GM10266 (cell line): ENCODE measurements at regions not wholly inside any gene's neighbourhood (a gene's known extent, or its start where the extent isn't known, plus 50 kb on each side); places are given as distances from the start of the nearest gene placed in this dataset.

Experiments used
- DNase-seq: peaks from one replicate; pipeline ENCODE4 v3.0.0; 2012; ENCODE audit errors: extremely low spot score
- TF ChIP-seq, protein P1 (sequence below): IDR thresholded peaks from 2 replicates; pipeline ENCODE4 v1.5.1; 2012; ENCODE audit warnings: mild to moderate bottlenecking, low read depth; ENCODE audit not compliant: control insufficient read depth, insufficient read depth; ENCODE audit errors: missing control alignments

DNA sequence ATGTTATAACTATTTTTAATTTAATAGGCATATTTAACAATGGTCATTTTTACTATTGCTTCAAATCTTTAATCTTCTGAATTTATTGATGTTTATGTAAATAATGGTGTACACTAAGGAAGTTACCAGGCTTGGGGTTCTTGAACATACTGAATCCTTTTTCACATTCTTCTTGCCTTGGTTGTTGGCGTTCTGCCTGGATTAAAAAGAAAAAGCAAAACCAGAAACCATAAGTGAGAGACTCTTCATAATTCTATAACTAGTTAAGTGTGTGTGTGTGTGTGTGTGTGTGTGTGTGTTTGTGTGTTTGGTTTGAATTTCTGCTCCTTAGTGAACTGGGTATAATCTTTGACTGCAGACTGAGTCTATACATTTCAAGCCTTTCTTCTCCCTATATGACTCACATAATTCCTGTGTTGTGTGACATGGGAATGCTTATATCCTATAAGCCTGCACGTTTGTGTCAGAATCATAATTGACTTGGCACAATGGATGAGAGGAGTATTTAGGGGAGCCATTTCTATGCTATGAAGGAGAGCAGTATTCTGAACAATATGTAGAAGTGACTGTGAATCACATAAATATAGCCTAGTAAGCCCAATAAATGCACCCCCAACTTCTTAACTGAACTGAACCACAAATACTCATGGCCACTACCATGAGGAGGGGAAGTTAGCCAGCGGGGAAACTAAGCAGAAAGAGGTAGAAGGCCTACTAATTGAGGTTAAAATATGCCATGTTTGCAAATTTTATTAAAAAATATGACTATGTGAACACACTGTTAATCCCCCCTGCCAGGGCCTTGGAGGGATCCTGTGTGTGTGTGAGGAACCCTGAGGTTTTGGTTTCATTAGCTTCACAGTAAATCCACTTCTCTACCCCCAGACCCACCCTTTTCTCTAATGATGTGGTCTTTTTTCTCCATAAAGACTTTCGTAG is 425.5 kb downstream of the BCKDHB start:
- TF ChIP-seq, protein P1, sequence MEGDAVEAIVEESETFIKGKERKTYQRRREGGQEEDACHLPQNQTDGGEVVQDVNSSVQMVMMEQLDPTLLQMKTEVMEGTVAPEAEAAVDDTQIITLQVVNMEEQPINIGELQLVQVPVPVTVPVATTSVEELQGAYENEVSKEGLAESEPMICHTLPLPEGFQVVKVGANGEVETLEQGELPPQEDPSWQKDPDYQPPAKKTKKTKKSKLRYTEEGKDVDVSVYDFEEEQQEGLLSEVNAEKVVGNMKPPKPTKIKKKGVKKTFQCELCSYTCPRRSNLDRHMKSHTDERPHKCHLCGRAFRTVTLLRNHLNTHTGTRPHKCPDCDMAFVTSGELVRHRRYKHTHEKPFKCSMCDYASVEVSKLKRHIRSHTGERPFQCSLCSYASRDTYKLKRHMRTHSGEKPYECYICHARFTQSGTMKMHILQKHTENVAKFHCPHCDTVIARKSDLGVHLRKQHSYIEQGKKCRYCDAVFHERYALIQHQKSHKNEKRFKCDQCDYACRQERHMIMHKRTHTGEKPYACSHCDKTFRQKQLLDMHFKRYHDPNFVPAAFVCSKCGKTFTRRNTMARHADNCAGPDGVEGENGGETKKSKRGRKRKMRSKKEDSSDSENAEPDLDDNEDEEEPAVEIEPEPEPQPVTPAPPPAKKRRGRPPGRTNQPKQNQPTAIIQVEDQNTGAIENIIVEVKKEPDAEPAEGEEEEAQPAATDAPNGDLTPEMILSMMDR, result no peak
- no peak for DNase-seq

GRCh38 chr6:80530103-80530502 is 423.6 kb downstream of the BCKDHB start:
- DNase-seq, result no peak
- TF ChIP-seq, protein P1, result no peak

DNA sequence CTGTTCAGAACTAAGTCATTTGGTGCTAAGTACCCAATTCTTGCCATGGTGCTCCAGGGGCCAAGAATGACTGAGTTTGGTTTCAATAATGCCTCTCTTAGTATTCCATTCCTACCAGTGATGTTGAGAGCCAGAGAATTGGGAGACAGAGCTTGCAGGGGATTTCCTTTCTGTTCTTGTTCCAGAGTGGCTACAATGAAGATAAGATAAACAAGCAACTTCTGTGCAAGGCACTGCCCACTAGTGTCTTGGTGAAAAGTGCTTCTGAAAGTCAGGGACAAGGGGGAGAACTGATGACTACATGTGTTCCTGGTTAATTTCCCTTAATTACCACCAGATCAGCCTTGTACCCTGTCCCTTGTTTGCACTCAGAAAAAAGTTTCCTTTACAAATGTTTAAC is 421.6 kb downstream of the BCKDHB start:
- TF ChIP-seq, protein P1, result no peak
- DNase-seq, result no peak

DNA sequence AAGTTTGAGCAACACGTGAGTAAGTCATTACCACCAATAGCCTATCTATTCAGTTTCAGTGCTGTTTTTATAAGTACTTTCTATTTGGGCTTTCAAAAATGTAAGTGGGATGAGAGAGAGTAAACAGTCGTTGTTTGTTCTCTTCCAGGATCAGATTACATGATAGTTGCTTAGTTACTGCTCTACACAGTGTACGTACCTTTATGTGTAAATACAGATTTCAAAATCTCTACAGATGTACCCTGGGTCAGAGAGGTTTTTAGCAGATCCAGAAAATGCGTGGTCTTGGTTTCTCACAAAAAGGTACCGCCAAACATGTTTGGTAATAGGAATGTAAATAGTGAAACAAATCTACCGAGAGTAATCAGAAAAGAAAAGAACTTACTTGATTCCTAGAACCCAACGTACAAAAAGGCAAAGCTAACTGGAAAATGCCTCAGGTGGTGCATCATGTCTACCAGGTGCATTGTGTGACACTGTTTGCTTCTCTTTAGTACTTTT is 421.1 kb downstream of the BCKDHB start:
- no peak for DNase-seq
- TF ChIP-seq, protein P1, result no peak

GRCh38 chr6:80523531-80523997 is 417.1 kb downstream of the BCKDHB start:
- no peak for DNase-seq
- TF ChIP-seq, protein P1, result no peak

GRCh38 chr6:80523010-80523409 is 416.5 kb downstream of the BCKDHB start:
- TF ChIP-seq, protein P1, result no peak
- DNase-seq, result no peak

DNA sequence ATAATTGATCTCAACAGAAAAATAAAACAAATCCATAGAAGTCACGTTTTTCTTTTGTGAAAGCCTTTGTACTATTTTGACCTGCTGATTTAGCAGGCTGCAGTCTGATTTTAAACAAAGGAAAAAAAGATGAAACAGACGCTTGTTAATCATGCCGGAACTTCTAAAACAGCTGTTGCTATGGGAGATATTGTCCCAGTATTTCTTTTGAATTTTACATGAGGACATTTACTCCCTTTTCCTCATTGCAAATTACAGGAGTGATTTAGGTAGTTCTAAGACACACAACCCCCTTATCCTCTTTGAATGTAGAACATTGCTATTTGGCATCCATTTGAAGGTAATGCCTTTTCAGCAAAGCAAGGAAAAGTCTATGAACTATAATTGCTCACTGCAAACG is 416.1 kb downstream of the BCKDHB start:
- no peak for DNase-seq
- TF ChIP-seq, protein P1, result no peak
